ENCODE measurements at regions not wholly inside any gene's neighbourhood (a gene's known extent, or its start where the extent isn't known, plus 50 kb on each side); places are given as distances from the start of the nearest gene placed in this dataset.

- Mint-ChIP-seq H3K27me3 (ENCODE audit: low read depth) (no peaks in the 10 kb centered on the region), H3K4me1 (ENCODE audit: low read depth) (no peaks in the 10 kb centered on the region), H3K4me3 (no peak overlapping the region), H3K9me3 (peaks cover 0 to 2% of the 10 kb centered on the region in 2 donors), H3K36me3 (ENCODE audit: insufficient read depth in 2 of 2) (no peaks in the 10 kb centered on the region), H3K27ac (no peak overlapping the region)
- ATAC-seq (replicated peaks in 1 of 2) (no peak), DNase-seq (no peak)
Measured at GRCh38 chr20:40814631-40814960, 125.6 kb upstream of the MAFB start.

- no peak for ATAC-seq (replicated peaks in 1 of 2)
- peaks cover 0 to 2% of the 10 kb centered on the region in 2 donors for H3K9me3 Mint-ChIP-seq
- H3K27ac Mint-ChIP-seq = no peak overlapping the region
- DNase-seq = no peak
- no peak overlapping the region for H3K4me3 Mint-ChIP-seq
- H3K27me3 Mint-ChIP-seq (ENCODE audit: low read depth) = peaks cover 4% of the 10 kb centered on the region
- no peaks in the 10 kb centered on the region for H3K36me3 Mint-ChIP-seq (ENCODE audit: insufficient read depth in 2 of 2)
- H3K4me1 Mint-ChIP-seq (ENCODE audit: low read depth) = no peaks in the 10 kb centered on the region
Measured at GRCh38 chr20:40815156-40816038, 126.4 kb upstream of the MAFB start.

- Mint-ChIP-seq H3K27ac (no peak overlapping the region), H3K36me3 (ENCODE audit: insufficient read depth in 2 of 2) (no peaks in the 10 kb centered on the region), H3K9me3 (peaks cover 0 to 2% of the 10 kb centered on the region in 2 donors), H3K4me3 (no peak overlapping the region), H3K27me3 (ENCODE audit: low read depth) (peaks cover 6% of the 10 kb centered on the region), H3K4me1 (ENCODE audit: low read depth) (no peaks in the 10 kb centered on the region)
- ATAC-seq (replicated peaks in 1 of 2) (no peak), DNase-seq (no peak)
Measured at GRCh38 chr20:40816039-40816352, 127.0 kb upstream of the MAFB start.

GRCh38 chr20:40821429-40821828 is 132.4 kb upstream of the MAFB start:
- DNase-seq (no peak), ATAC-seq (replicated peaks in 1 of 2) (no peak)
- no peak overlapping the region for H3K4me3 Mint-ChIP-seq
- peaks cover 4 to 7% of the 10 kb centered on the region in 2 donors for H3K9me3 Mint-ChIP-seq
- no peak overlapping the region for H3K27ac Mint-ChIP-seq
- no peaks in the 10 kb centered on the region for H3K36me3 Mint-ChIP-seq (ENCODE audit: insufficient read depth in 2 of 2)
- no peaks in the 10 kb centered on the region for H3K4me1 Mint-ChIP-seq (ENCODE audit: low read depth)
- H3K27me3 Mint-ChIP-seq (ENCODE audit: low read depth) = peaks cover 20% of the 10 kb centered on the region

GRCh38 chr20:40826699-40827098 is 137.7 kb upstream of the MAFB start:
- Mint-ChIP-seq H3K4me1 (ENCODE audit: low read depth) (no peaks in the 10 kb centered on the region), H3K9me3 (peaks cover 4 to 6% of the 10 kb centered on the region in 2 donors), H3K27me3 (ENCODE audit: low read depth) (peaks cover 14% of the 10 kb centered on the region), H3K36me3 (ENCODE audit: insufficient read depth in 2 of 2) (no peaks in the 10 kb centered on the region), H3K4me3 (no peak overlapping the region), H3K27ac (no peak overlapping the region)
- no peak for DNase-seq
- ATAC-seq (replicated peaks in 1 of 2) = no peak

GRCh38 chr20:40835321-40835720 is 146.3 kb upstream of the MAFB start:
- Mint-ChIP-seq H3K4me1 (ENCODE audit: low read depth) (no peaks in the 10 kb centered on the region), H3K4me3 (no peak overlapping the region), H3K36me3 (ENCODE audit: insufficient read depth in 2 of 2) (no peaks in the 10 kb centered on the region), H3K27me3 (ENCODE audit: low read depth) (peaks cover 18% of the 10 kb centered on the region), H3K9me3 (peaks cover 4 to 6% of the 10 kb centered on the region in 2 donors), H3K27ac (no peak overlapping the region)
- ATAC-seq (replicated peaks in 1 of 2) (no peak), DNase-seq (no peak)

- Mint-ChIP-seq H3K36me3 (ENCODE audit: insufficient read depth in 2 of 2) (no peaks in the 10 kb centered on the region), H3K4me1 (ENCODE audit: low read depth) (no peaks in the 10 kb centered on the region), H3K27me3 (ENCODE audit: low read depth) (peaks cover 23% of the 10 kb centered on the region), H3K9me3 (peaks cover 4 to 9% of the 10 kb centered on the region in 2 donors), H3K4me3 (no peak overlapping the region), H3K27ac (no peak overlapping the region)
- ATAC-seq (replicated peaks in 1 of 2) (no peak), DNase-seq (no peak)
Measured at GRCh38 chr20:40838509-40838908, 149.5 kb upstream of the MAFB start.

- Mint-ChIP-seq H3K27me3 (ENCODE audit: low read depth) (peaks cover 11% of the 10 kb centered on the region), H3K9me3 (peaks cover 0 to 7% of the 10 kb centered on the region in 2 donors), H3K27ac (no peak overlapping the region), H3K4me1 (ENCODE audit: low read depth) (no peaks in the 10 kb centered on the region), H3K36me3 (ENCODE audit: insufficient read depth in 2 of 2) (no peaks in the 10 kb centered on the region), H3K4me3 (no peak overlapping the region)
- no peak for ATAC-seq (replicated peaks in 1 of 2)
- no peak for DNase-seq
Measured at GRCh38 chr20:40843251-40843650, 154.2 kb upstream of the MAFB start.

- H3K27me3 Mint-ChIP-seq (ENCODE audit: low read depth) = peaks cover 11% of the 10 kb centered on the region
Measured at GRCh38 chr20:40844332-40844731, 155.3 kb upstream of the MAFB start.

GRCh38 chr20:40848096-40848495 is 159.1 kb upstream of the MAFB start:
- Mint-ChIP-seq H3K9me3 (no peaks in the 10 kb centered on the region), H3K27ac (no peak overlapping the region), H3K4me1 (ENCODE audit: low read depth) (no peaks in the 10 kb centered on the region), H3K36me3 (ENCODE audit: insufficient read depth in 2 of 2) (no peaks in the 10 kb centered on the region), H3K27me3 (ENCODE audit: low read depth) (no peaks in the 10 kb centered on the region), H3K4me3 (no peak overlapping the region)
- ATAC-seq (replicated peaks in 1 of 2) (no peak), DNase-seq (no peak)

More at GRCh38 chr20:40844332-40844731, 155.3 kb upstream of the MAFB start:
- Mint-ChIP-seq H3K4me1 (ENCODE audit: low read depth) (no peaks in the 10 kb centered on the region), H3K27ac (no peak overlapping the region), H3K4me3 (no peak overlapping the region), H3K36me3 (ENCODE audit: insufficient read depth in 2 of 2) (no peaks in the 10 kb centered on the region), H3K9me3 (peaks cover 0 to 7% of the 10 kb centered on the region in 2 donors)
- DNase-seq = no peak
- ATAC-seq (replicated peaks in 1 of 2) = no peak

- no peaks in the 10 kb centered on the region for H3K9me3 Mint-ChIP-seq
- H3K4me3 Mint-ChIP-seq = no peak overlapping the region
- no peaks in the 10 kb centered on the region for H3K36me3 Mint-ChIP-seq (ENCODE audit: insufficient read depth in 2 of 2)
- ATAC-seq (replicated peaks in 1 of 2) (no peak), DNase-seq (no peak)
- no peak overlapping the region for H3K27ac Mint-ChIP-seq
- no peaks in the 10 kb centered on the region for H3K27me3 Mint-ChIP-seq (ENCODE audit: low read depth)
- H3K4me1 Mint-ChIP-seq (ENCODE audit: low read depth) = no peaks in the 10 kb centered on the region
Measured at GRCh38 chr20:40848526-40848925, 159.5 kb upstream of the MAFB start.

GRCh38 chr20:40849456-40849855 is 160.4 kb upstream of the MAFB start:
- H3K27ac Mint-ChIP-seq = no peak overlapping the region
- no peak for ATAC-seq (replicated peaks in 1 of 2)
- no peak overlapping the region for H3K4me3 Mint-ChIP-seq
- H3K9me3 Mint-ChIP-seq = no peaks in the 10 kb centered on the region
- H3K27me3 Mint-ChIP-seq (ENCODE audit: low read depth) = no peaks in the 10 kb centered on the region
- no peaks in the 10 kb centered on the region for H3K36me3 Mint-ChIP-seq (ENCODE audit: insufficient read depth in 2 of 2)
- no peaks in the 10 kb centered on the region for H3K4me1 Mint-ChIP-seq (ENCODE audit: low read depth)
- no peak for DNase-seq

GRCh38 chr20:40851051-40851450 is 162.0 kb upstream of the MAFB start:
- Mint-ChIP-seq H3K27ac (no peak overlapping the region), H3K4me1 (ENCODE audit: low read depth) (no peaks in the 10 kb centered on the region), H3K4me3 (no peak overlapping the region), H3K27me3 (ENCODE audit: low read depth) (no peaks in the 10 kb centered on the region), H3K36me3 (ENCODE audit: insufficient read depth in 2 of 2) (no peaks in the 10 kb centered on the region), H3K9me3 (no peaks in the 10 kb centered on the region)
- no peak for ATAC-seq (replicated peaks in 1 of 2)
- DNase-seq = no peak

GRCh38 chr20:40855269-40855668 is 166.2 kb upstream of the MAFB start:
- ATAC-seq (replicated peaks in 1 of 2) (no peak), DNase-seq (no peak)

More at GRCh38 chr20:40855269-40855668, 166.2 kb upstream of the MAFB start:
- no peaks in the 10 kb centered on the region for H3K27me3 Mint-ChIP-seq (ENCODE audit: low read depth)
- no peaks in the 10 kb centered on the region for H3K4me1 Mint-ChIP-seq (ENCODE audit: low read depth)
- no peak overlapping the region for H3K27ac Mint-ChIP-seq
- H3K36me3 Mint-ChIP-seq (ENCODE audit: insufficient read depth in 2 of 2) = no peaks in the 10 kb centered on the region
- H3K9me3 Mint-ChIP-seq = no peaks in the 10 kb centered on the region
- H3K4me3 Mint-ChIP-seq = no peak overlapping the region

All from activated T-cell treated with anti-CD3 and anti-CD28 coated beads, Interleukin-2, amount 50 U/mL, for 72 hours (primary cell).